IMR-90 (cell line): ENCODE measurements at regions not wholly inside any gene's neighbourhood (a gene's known extent, or its start where the extent isn't known, plus 50 kb on each side); places are given as distances from the start of the nearest gene placed in this dataset.

ENCODE experiments used
- ATAC-seq: fragments of 200-7000 bp; cut with Tn5 transposase; 2 replicates; pipeline ENCODE4 v1.9.1; 2020; ENCODE audit warnings: low read depth, mild to moderate bottlenecking, moderate library complexity
- BruUV-seq: library from RNA; stranded (reverse); fragments of 400-500 nt; replicated peaks from 2 replicates; lab custom pipeline; 2021; lab: Mats Ljungman, UMichigan
- CTCF ChIA-PET: fragments of 300-600 bp; formaldehyde crosslinking; extraction: SDS; loops from one replicate; lab custom pipeline; 2021; ENCODE audit warnings: antibody characterized with exemption; lab: Yijun Ruan, JAX
- POLR2A ChIA-PET: fragments of 300-600 bp; sonication (Branson Sonifier 250); formaldehyde crosslinking; loops from one replicate; lab custom pipeline; 2022; ENCODE audit warnings: antibody characterized with exemption; ENCODE audit not compliant: unreplicated experiment; lab: Charles Lee
- DNase-seq: peaks from one replicate; pipeline ENCODE4 v3.0.0; 2013
- H2AFZ ChIP-seq: replicated peaks from 2 replicates; pipeline ENCODE3; 2013; ENCODE audit warnings: low read length, mild to moderate bottlenecking; ENCODE audit not compliant: poor library complexity
- H2AK5ac ChIP-seq: 2 replicates; pipeline ENCODE4 v1.6.1; 2013; ENCODE audit warnings: low read depth, low read length, inconsistent platforms
- H2AK9ac ChIP-seq: replicated peaks from 2 replicates; pipeline ENCODE3; 2013; ENCODE audit warnings: mild to moderate bottlenecking, low read depth, low read length, moderate library complexity; ENCODE audit not compliant: poor library complexity
- H2BK120ac ChIP-seq: 2 replicates; pipeline ENCODE4 v1.6.1; 2013; ENCODE audit warnings: low read depth, low read length, inconsistent platforms
- H2BK15ac ChIP-seq: 3 replicates; pipeline ENCODE4 v1.6.1; 2013; ENCODE audit warnings: low read depth, low read length, inconsistent platforms
- H2BK20ac ChIP-seq: 2 replicates; pipeline ENCODE4 v1.6.1; 2013; ENCODE audit warnings: low read depth, mild to moderate bottlenecking, inconsistent platforms, low read length, moderate library complexity
- H2BK5ac ChIP-seq: 2 replicates; pipeline ENCODE4 v1.6.1; 2013; ENCODE audit warnings: mild to moderate bottlenecking, low read depth, low read length, inconsistent platforms; ENCODE audit not compliant: poor library complexity, severe bottlenecking
- H3K14ac ChIP-seq: replicated peaks from 2 replicates; pipeline ENCODE4 v1.6.1; 2013; ENCODE audit warnings: low read depth, low read length, inconsistent platforms
- H3K18ac ChIP-seq: 2 replicates; pipeline ENCODE4 v1.6.1; 2013; ENCODE audit warnings: low read depth, low read length, control low read depth
- H3K23ac ChIP-seq: 2 replicates; pipeline ENCODE4 v1.6.1; 2013; ENCODE audit warnings: low read depth, low read length, inconsistent platforms
- H3K27ac ChIP-seq: 2 replicates; pipeline ENCODE4 v1.5.1; 2013; ENCODE audit warnings: mild to moderate bottlenecking, control low read depth, low read length; ENCODE audit not compliant: insufficient read depth
- H3K27me3 ChIP-seq: 2 replicates; pipeline ENCODE4 v1.6.1; 2013; ENCODE audit warnings: low read length; ENCODE audit not compliant: control insufficient read depth, insufficient read depth
- H3K36me3 ChIP-seq: 2 replicates; pipeline ENCODE4 v1.6.1; 2013; ENCODE audit warnings: low read length, mixed read lengths; ENCODE audit not compliant: control insufficient read depth, insufficient read depth
- H3K4ac ChIP-seq: 2 replicates; pipeline ENCODE4 v1.6.1; 2013; ENCODE audit warnings: low read depth, low read length, inconsistent platforms
- H3K4me1 ChIP-seq: 2 replicates; pipeline ENCODE4 v1.6.1; 2013; ENCODE audit warnings: low read length, mixed read lengths; ENCODE audit not compliant: control insufficient read depth, insufficient read depth
- H3K4me2 ChIP-seq: 2 replicates; pipeline ENCODE4 v1.6.1; 2013; ENCODE audit warnings: low read depth, mild to moderate bottlenecking, control low read depth, low read length, moderate library complexity
- H3K4me3 ChIP-seq: 2 replicates; pipeline ENCODE4 v1.5.1; 2013; ENCODE audit warnings: low read depth, mild to moderate bottlenecking, control low read depth, low read length, moderate library complexity; ENCODE audit not compliant: insufficient read depth
- H3K56ac ChIP-seq: 2 replicates; pipeline ENCODE4 v1.6.1; 2013; ENCODE audit warnings: low read length, inconsistent platforms; ENCODE audit not compliant: insufficient read depth; ENCODE audit errors: extremely low read depth
- H3K79me1 ChIP-seq, 2 experiments: 2 replicates each; pipeline ENCODE4 v1.6.1; 2013; ENCODE audit warnings: low read length in 2 of 2, inconsistent platforms in 1 of 2, low read depth in 1 of 2
- H3K9ac ChIP-seq: 2 replicates; pipeline ENCODE4 v1.6.1; 2013; ENCODE audit warnings: low read depth, low read length, control low read depth
- H3K9me1 ChIP-seq: 2 replicates; pipeline ENCODE4 v1.6.1; 2013; ENCODE audit warnings: low read length, inconsistent platforms; ENCODE audit not compliant: insufficient read depth
- H3K9me3 ChIP-seq: 2 replicates; pipeline ENCODE4 v1.6.1; 2013; ENCODE audit warnings: low read length; ENCODE audit not compliant: control insufficient read depth, insufficient read depth
- H4K20me1 ChIP-seq: 2 replicates; pipeline ENCODE4 v1.6.1; 2013; ENCODE audit warnings: low read length, inconsistent platforms; ENCODE audit not compliant: insufficient read depth
- H4K5ac ChIP-seq: 2 replicates; pipeline ENCODE4 v1.6.1; 2013; ENCODE audit warnings: mild to moderate bottlenecking, low read depth, low read length, control low read depth
- H4K8ac ChIP-seq, 2 experiments: 2 replicates each; pipeline ENCODE4 v1.6.1; 2013; ENCODE audit warnings: low read depth in 2 of 2, low read length in 2 of 2, control low read depth in 1 of 2, inconsistent platforms in 1 of 2
- H4K91ac ChIP-seq: 2 replicates; pipeline ENCODE4 v1.6.1; 2013; ENCODE audit warnings: low read depth, low read length, inconsistent platforms; ENCODE audit not compliant: insufficient read depth
- FOS ChIP-seq: fragments of 150-350 bp; IDR thresholded peaks from 2 replicates; pipeline ENCODE4 v1.6.1; 2016; ENCODE audit warnings: low read depth, low read length
- MAFK ChIP-seq: IDR thresholded peaks from 2 replicates; pipeline ENCODE4 v1.6.1; 2012; ENCODE audit warnings: low read depth, low read length, improper control_type of control experiment
- whole genome bisulfite sequencing, 2 experiments: methylation state at CpG; one replicate each; pipeline versions ENCODE4 v1.1.5 to v1.1.7; 2013; ENCODE audit warnings: missing lambda C conversion rate in 2 of 2; ENCODE audit not compliant: insufficient read length in 1 of 2; ENCODE audit errors: extremely low coverage in 2 of 2; 5-methylcytosine and 5-hydroxymethylcytosine counted together
- dilution Hi-C: fragments of 300-500 bp; cut with HindIII; formaldehyde crosslinking; loops from one replicate; pipeline ENCODE4 v1.14.3; 2018; ENCODE audit warnings: low sequenced_read_pairs; ENCODE audit not compliant: unreplicated experiment
- in situ Hi-C: fragments of 300-500 bp; cut with MboI; formaldehyde crosslinking; loops from 3 replicates; pipeline ENCODE4 v1.14.3; 2019; ENCODE audit warnings: low sequenced_read_pairs, inconsistent platforms, mixed read lengths
- intact Hi-C: fragments of 100-400 bp; cut with micrococcal nuclease; formaldehyde crosslinking; loops from 2 replicates; pipeline ENCODE4 v1.10.0; 2022

- no peak overlapping the region for H2BK20ac ChIP-seq
- no peak overlapping the region for H3K23ac ChIP-seq
- intact Hi-C loops (no loop called here), in situ Hi-C loops (no loop called here), dilution Hi-C loops (no loop called here)
- H4K8ac ChIP-seq: no peak overlapping the region
- no peak overlapping the region for H3K4me2 ChIP-seq
- no peak overlapping the region for H2BK120ac ChIP-seq
- no CpG with 5 or more reads among the region's 4 CpGs for WGBS, 2 experiments
- H4K91ac ChIP-seq: no peak overlapping the region
- no peak for TF ChIP-seq FOS
- peak; percentile 99 for TF ChIP-seq MAFK
- no peaks in the 10 kb centered on the region for H4K20me1 ChIP-seq
- H3K18ac ChIP-seq: no peak overlapping the region
- H3K27me3 ChIP-seq: no peaks in the 10 kb centered on the region
- no peak overlapping the region for H3K56ac ChIP-seq
- no peak overlapping the region; the same call in 1 of the 2 replicates for H2AK5ac ChIP-seq
- no peaks in the 10 kb centered on the region for H3K36me3 ChIP-seq
- H2BK15ac ChIP-seq: no peak overlapping the region; the same call in 2 of the 3 replicates
- H3K79me1 ChIP-seq: no peaks in the 10 kb centered on the region
- no peak overlapping the region for H2AFZ ChIP-seq
- H3K9ac ChIP-seq: no peak overlapping the region
- no peak overlapping the region for H3K4ac ChIP-seq
- no peak overlapping the region for H2AK9ac ChIP-seq
- H3K4me1 ChIP-seq: peaks cover 9% of the 10 kb centered on the region
- ChIA-PET POLR2A (no interaction called here), CTCF (interaction anchor here (1.4 kb wide), 1 partner anchor 8 kb away, joined by 4 read pairs; no protein-coding TSS in a partner anchor)
- H4K5ac ChIP-seq: no peak overlapping the region
- no TSS peak for BruUV-seq
- ATAC-seq (no peak), DNase-seq (no peak)
- H3K14ac ChIP-seq: no peak overlapping the region
- 0 out of 2 replicates have a peak, but pooled peaks cover 6% of the 10 kb centered on the region for H3K9me1 ChIP-seq
- H3K4me3 ChIP-seq: no peak overlapping the region
- H2BK5ac ChIP-seq: no peak overlapping the region
- H3K27ac ChIP-seq: no peak overlapping the region
- no peaks in the 10 kb centered on the region for H3K9me3 ChIP-seq
Observed at GRCh38 chr14:59100205-59100604, 88.3 kb upstream of the DAAM1 start.
